A673 (cell line): ENCODE measurements at regions not wholly inside any gene's neighbourhood (a gene's known extent, or its start where the extent isn't known, plus 50 kb on each side); places are given as distances from the start of the nearest gene placed in this dataset.

Experiments used
- BruUV-seq: library from RNA; stranded (reverse); fragments of 400-500 nt; replicated peaks from 2 replicates; lab custom pipeline; 2021; lab: Mats Ljungman, UMichigan
- CTCF ChIA-PET: fragments of 300-600 bp; sonication (Branson Sonifier 250); formaldehyde crosslinking; loops from one replicate; lab custom pipeline; 2022; ENCODE audit warnings: antibody characterized with exemption; lab: Charles Lee
- POLR2A ChIA-PET: fragments of 300-600 bp; sonication (Branson Sonifier 250); formaldehyde crosslinking; loops from one replicate; lab custom pipeline; 2022; ENCODE audit warnings: antibody characterized with exemption; ENCODE audit not compliant: low non-redundant PET; lab: Charles Lee
- DNase-seq: peaks from one replicate; pipeline ENCODE4 v3.0.0-alpha.2; 2015; ENCODE audit warnings: low spot score
- H3K27ac ChIP-seq: fragments of 200-600 bp; sonication (generic); 2 replicates; pipeline ENCODE4 v1.5.1; 2016; ENCODE audit warnings: mixed run types, low read depth, mild to moderate bottlenecking, mixed read lengths, antibody characterized with exemption, low read length; ENCODE audit not compliant: poor library complexity, severe bottlenecking
- H3K27me3 ChIP-seq: fragments of 200-600 bp; sonication (generic); replicated peaks from 2 replicates; pipeline ENCODE4 v1.6.1; 2017; ENCODE audit warnings: mixed run types, low read depth, mild to moderate bottlenecking, mixed read lengths, antibody characterized with exemption, low read length; ENCODE audit not compliant: insufficient read depth, poor library complexity
- H3K36me3 ChIP-seq: fragments of 200-600 bp; sonication (generic); 2 replicates; pipeline ENCODE4 v1.6.1; 2016; ENCODE audit warnings: mixed run types, mild to moderate bottlenecking, mixed read lengths, antibody characterized with exemption, low read length; ENCODE audit not compliant: insufficient read depth, poor library complexity, severe bottlenecking
- H3K4me1 ChIP-seq: fragments of 200-600 bp; sonication (generic); 2 replicates; pipeline ENCODE4 v1.6.1; 2017; ENCODE audit warnings: mixed run types, mild to moderate bottlenecking, mixed read lengths, antibody characterized with exemption, low read length; ENCODE audit not compliant: insufficient read depth, poor library complexity, severe bottlenecking
- H3K4me3 ChIP-seq: fragments of 200-600 bp; sonication (generic); 2 replicates; pipeline ENCODE4 v1.5.1; 2016; ENCODE audit warnings: low read depth, mixed run types, mild to moderate bottlenecking, mixed read lengths, low read length; ENCODE audit not compliant: poor library complexity, severe bottlenecking
- H3K9me3 ChIP-seq: fragments of 200-600 bp; sonication (generic); 2 replicates; pipeline ENCODE4 v1.6.1; 2016; ENCODE audit warnings: mixed run types, low read depth, mild to moderate bottlenecking, mixed read lengths, antibody characterized with exemption, low read length; ENCODE audit not compliant: poor library complexity, severe bottlenecking
- CTCF ChIP-seq: fragments of 300-800, 200-600 bp; sonication (generic); conservative IDR thresholded peaks from 2 replicates; pipeline ENCODE4 v1.5.1; 2017; ENCODE audit warnings: low read depth, mild to moderate bottlenecking, antibody characterized with exemption, low read length, moderate library complexity, mixed read lengths
- EZH2 ChIP-seq: fragments of 200-600 bp; sonication (generic); IDR thresholded peaks from 2 replicates; pipeline ENCODE4 v1.6.1; 2017; ENCODE audit warnings: borderline replicate concordance, low read depth, mild to moderate bottlenecking, mixed read lengths, antibody characterized with exemption, low read length; ENCODE audit not compliant: poor library complexity, severe bottlenecking
- intact Hi-C: fragments of 100-400 bp; cut with micrococcal nuclease; formaldehyde crosslinking; loops from one replicate; pipeline ENCODE4 v1.10.0; 2022; ENCODE audit not compliant: unreplicated experiment

- ChIA-PET POLR2A (no interaction called here), CTCF (no interaction called here)
- DNase-seq: no peak
- intact Hi-C loops: loop anchor here (10.0 kb wide), 1 partner anchor 606 kb away; no protein-coding TSS in a partner anchor
- Histone ChIP-seq H3K36me3 (no peaks in the 10 kb centered on the region), H3K9me3 (no peaks in the 10 kb centered on the region), H3K4me1 (no peaks in the 10 kb centered on the region), H3K27me3 (no peaks in the 10 kb centered on the region), H3K27ac (no peak overlapping the region), H3K4me3 (no peak overlapping the region)
- TF ChIP-seq EZH2 (no peak), CTCF (no peak)
- no TSS peak for BruUV-seq
Observed at GRCh38 chr1:218971156-218971555, 202.5 kb upstream of the LYPLAL1 start.

- POLR2A ChIA-PET: no interaction called here
- intact Hi-C loops: loop anchor here (10.0 kb wide), 1 partner anchor 636 kb away; the partner anchor contains the start of gene TGFB2
- no TSS peak for BruUV-seq
- TF ChIP-seq CTCF (no peak), EZH2 (no peak)
- no peaks in the 10 kb centered on the region for H3K9me3 ChIP-seq
- DNase-seq: no peak
- H3K4me1 ChIP-seq: no peaks in the 10 kb centered on the region
- CTCF ChIA-PET: interaction anchor here (0.7 kb wide), 1 partner anchor 37 kb away, joined by 5 read pairs; no protein-coding TSS in a partner anchor
- peaks cover 16% of the 10 kb centered on the region for H3K27me3 ChIP-seq
- H3K27ac ChIP-seq: no peak overlapping the region
- no peaks in the 10 kb centered on the region for H3K36me3 ChIP-seq
- H3K4me3 ChIP-seq: no peak overlapping the region
Observed at GRCh38 chr1:218980881-218981280, 192.8 kb upstream of the LYPLAL1 start.

- BruUV-seq: no TSS peak
- no peaks in the 10 kb centered on the region for H3K4me1 ChIP-seq
- TF ChIP-seq EZH2: no peak
- TF ChIP-seq CTCF: no peak
- H3K4me3 ChIP-seq: no peak overlapping the region
- H3K27me3 ChIP-seq: peaks cover 11% of the 10 kb centered on the region
- no peak overlapping the region for H3K27ac ChIP-seq
- DNase-seq: no peak
- POLR2A ChIA-PET: no interaction called here
- intact Hi-C loops: loop anchor here (10.0 kb wide), 1 partner anchor 638 kb away; the partner anchor contains the start of gene TGFB2
- CTCF ChIA-PET: no interaction called here
- H3K9me3 ChIP-seq: no peaks in the 10 kb centered on the region
- H3K36me3 ChIP-seq: no peaks in the 10 kb centered on the region
Observed at GRCh38 chr1:218982482-218982881, 191.2 kb upstream of the LYPLAL1 start.
